H1 (cell line): ENCODE measurements at regions not wholly inside any gene's neighbourhood (a gene's known extent, or its start where the extent isn't known, plus 50 kb on each side); places are given as distances from the start of the nearest gene placed in this dataset.

Experiments used
- CHD7 ChIP-seq: fragments of 300-600 bp; sonication (generic); IDR thresholded peaks from 2 replicates; pipeline ENCODE4 v1.7.1; 2012; ENCODE audit warnings: low read length, moderate library complexity, mild to moderate bottlenecking, inconsistent platforms; ENCODE audit not compliant: insufficient replicate concordance
- POU5F1 ChIP-seq: IDR thresholded peaks from 2 replicates; pipeline ENCODE4 v1.6.1; 2011; ENCODE audit warnings: low read depth, mild to moderate bottlenecking, low read length, moderate library complexity
- RAD21 ChIP-seq, 2 experiments: IDR thresholded peaks in 1 of 2; conservative IDR thresholded peaks in 1 of 2; 2 replicates each; pipeline ENCODE4 v1.6.1; 2011; ENCODE audit warnings: low read depth in 2 of 2, low read length in 2 of 2, improper control_type of control experiment in 1 of 2, inconsistent platforms in 1 of 2, mild to moderate bottlenecking in 1 of 2, moderate library complexity in 1 of 2

- TF ChIP-seq CHD7 = no peak
- TF ChIP-seq POU5F1 = no peak
- no peak for TF ChIP-seq RAD21 (IDR thresholded peaks at IDR 0.05 in 1 of 2, conservative IDR thresholded peaks at IDR 0.05 in 1 of 2; ENCODE audit: low read depth in 2 of 2, low read length in 2 of 2)
These were observed 70.7 kb upstream of the CAMK1G start (continued) for GRCh38 chr1:209512821-209513220.
